ENCODE measurements at regions not wholly inside any gene's neighbourhood (a gene's known extent, or its start where the extent isn't known, plus 50 kb on each side); places are given as distances from the start of the nearest gene placed in this dataset.
"Not testable (repeated sequence)": the region's sequence is repeated elsewhere in the genome, so short reads cannot be mapped to it uniquely, and the experiment has no call there.

DNA sequence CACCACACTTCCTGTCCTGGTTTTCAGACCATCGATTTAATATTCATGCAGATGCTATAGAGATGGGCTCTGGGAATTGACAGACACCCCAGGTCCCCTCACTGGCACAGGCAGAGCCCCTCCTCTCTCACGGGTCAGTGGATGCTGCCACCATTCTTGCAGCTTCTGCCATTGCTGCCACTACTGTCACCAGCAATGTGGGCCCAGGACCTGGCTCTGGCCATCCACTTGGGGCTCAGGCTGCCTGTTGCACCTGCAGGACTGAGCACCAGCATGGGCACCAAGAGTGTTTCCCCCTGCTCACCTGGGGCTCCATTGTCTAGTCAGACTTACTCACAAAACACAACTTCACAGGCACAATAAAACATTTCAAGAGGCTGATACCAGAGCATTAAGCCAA is 479.0 kb upstream of the ZNF608 start:
- ATAC-seq (replicated peaks), result no peak
- Mint-ChIP-seq H3K27me3 (no peaks in the 10 kb centered on the region), H3K27ac (no peak overlapping the region), H3K4me3 (no peak overlapping the region), H3K4me1 (no peaks in the 10 kb centered on the region), H3K36me3 (ENCODE audit: low read depth) (no peaks in the 10 kb centered on the region), H3K9me3 (peaks cover 3% of the 10 kb centered on the region)

GRCh38 chr5:125226825-125227224 is 480.4 kb upstream of the ZNF608 start:
- Mint-ChIP-seq H3K9me3 (peaks cover 3% of the 10 kb centered on the region), H3K4me3 (no peak overlapping the region), H3K27ac (no peak overlapping the region), H3K4me1 (no peaks in the 10 kb centered on the region), H3K27me3 (no peaks in the 10 kb centered on the region), H3K36me3 (ENCODE audit: low read depth) (no peaks in the 10 kb centered on the region)
- ATAC-seq (replicated peaks), result no peak

- no peak for ATAC-seq (replicated peaks)
- no peaks in the 10 kb centered on the region for H3K36me3 Mint-ChIP-seq (ENCODE audit: low read depth)
Observed at GRCh38 chr5:125227333-125228095, 481.1 kb upstream of the ZNF608 start.

GRCh38 chr5:125228363-125229070 is 482.1 kb upstream of the ZNF608 start:
- H3K4me3 Mint-ChIP-seq, result no peak overlapping the region
- no peaks in the 10 kb centered on the region for H3K4me1 Mint-ChIP-seq
- peaks cover 7% of the 10 kb centered on the region for H3K9me3 Mint-ChIP-seq
- no peak for ATAC-seq (replicated peaks)
- H3K27ac Mint-ChIP-seq, result no peak overlapping the region
- H3K36me3 Mint-ChIP-seq (ENCODE audit: low read depth), result no peaks in the 10 kb centered on the region
- H3K27me3 Mint-ChIP-seq, result no peaks in the 10 kb centered on the region

More at GRCh38 chr5:125227333-125228095, 481.1 kb upstream of the ZNF608 start:
- H3K4me3 Mint-ChIP-seq, result no peak overlapping the region
- H3K27me3 Mint-ChIP-seq, result no peaks in the 10 kb centered on the region
- H3K9me3 Mint-ChIP-seq, result peaks cover 3% of the 10 kb centered on the region
- no peaks in the 10 kb centered on the region for H3K4me1 Mint-ChIP-seq
- no peak overlapping the region for H3K27ac Mint-ChIP-seq

DNA sequence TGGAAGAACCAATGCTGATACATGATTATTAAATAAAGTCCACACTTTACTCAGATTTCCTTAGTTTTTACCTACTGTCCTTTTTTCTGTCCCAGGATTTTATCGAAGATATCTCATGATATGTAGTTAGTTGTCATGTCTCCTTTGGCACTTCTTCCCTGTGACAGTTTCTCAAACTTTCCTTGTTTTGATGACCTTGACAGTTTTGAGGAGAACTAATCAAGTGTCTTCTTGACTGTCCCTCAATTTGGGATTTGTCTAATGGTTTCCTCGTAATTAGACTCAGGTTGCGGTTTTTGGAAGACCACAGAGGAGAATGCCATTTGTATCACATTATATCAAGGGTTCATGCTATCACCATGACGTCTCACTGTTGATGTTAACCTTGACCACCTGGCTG is 483.1 kb upstream of the ZNF608 start:
- ATAC-seq (replicated peaks), result no peak
- H3K36me3 Mint-ChIP-seq (ENCODE audit: low read depth), result no peaks in the 10 kb centered on the region
- H3K27ac Mint-ChIP-seq, result no peak overlapping the region
- peaks cover 7% of the 10 kb centered on the region for H3K9me3 Mint-ChIP-seq
- H3K27me3 Mint-ChIP-seq, result no peaks in the 10 kb centered on the region
- no peaks in the 10 kb centered on the region for H3K4me1 Mint-ChIP-seq
- H3K4me3 Mint-ChIP-seq, result no peak overlapping the region

GRCh38 chr5:125232779-125233230 is 486.4 kb upstream of the ZNF608 start:
- no peak overlapping the region for H3K27ac Mint-ChIP-seq
- ATAC-seq (replicated peaks), result no peak
- peaks cover 4% of the 10 kb centered on the region for H3K9me3 Mint-ChIP-seq
- no peak overlapping the region for H3K4me3 Mint-ChIP-seq
- no peaks in the 10 kb centered on the region for H3K36me3 Mint-ChIP-seq (ENCODE audit: low read depth)
- H3K4me1 Mint-ChIP-seq, result no peaks in the 10 kb centered on the region
- no peaks in the 10 kb centered on the region for H3K27me3 Mint-ChIP-seq

DNA sequence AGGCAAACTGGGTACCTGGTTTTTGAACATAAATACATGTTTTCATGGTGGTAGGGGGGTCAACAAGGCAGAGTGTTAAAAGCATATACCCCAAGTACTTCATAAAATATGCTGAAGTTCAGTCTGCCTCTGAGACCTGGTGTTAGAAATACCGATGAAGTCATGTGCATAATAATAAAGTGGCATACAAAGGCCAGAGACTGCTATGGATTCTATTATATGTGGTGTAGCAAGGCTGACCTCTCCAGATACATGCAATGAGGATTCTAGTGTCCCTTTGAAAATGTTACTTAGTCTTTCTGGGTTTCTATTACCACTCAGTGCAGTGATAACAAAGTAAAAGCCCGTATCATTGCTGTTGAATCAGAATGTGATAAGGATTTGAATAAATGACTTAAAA is 487.5 kb upstream of the ZNF608 start:
- Mint-ChIP-seq H3K4me1 (no peaks in the 10 kb centered on the region), H3K9me3 (peaks cover 4% of the 10 kb centered on the region), H3K27me3 (no peaks in the 10 kb centered on the region), H3K36me3 (ENCODE audit: low read depth) (no peaks in the 10 kb centered on the region), H3K4me3 (no peak overlapping the region), H3K27ac (no peak overlapping the region)
- no peak for ATAC-seq (replicated peaks)

DNA sequence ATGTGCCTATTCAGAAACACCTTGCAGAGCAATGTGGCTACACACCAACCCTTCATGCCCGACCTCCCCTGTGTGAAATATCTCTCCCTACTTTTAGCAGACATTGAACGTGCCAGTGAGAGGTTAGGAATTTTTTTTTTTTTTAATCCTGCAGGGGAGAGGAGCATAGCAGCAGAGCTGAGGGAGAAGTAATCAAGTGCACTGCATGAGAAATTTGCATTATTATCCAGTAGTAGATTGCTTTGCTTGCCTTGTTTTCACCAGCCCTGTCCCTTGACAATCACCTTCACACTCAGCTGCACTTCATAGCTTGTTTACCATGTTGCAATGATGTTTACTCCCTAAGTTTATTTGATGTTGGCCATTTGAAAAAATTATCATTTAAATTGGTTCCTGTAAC is 489.6 kb upstream of the ZNF608 start:
- Mint-ChIP-seq H3K9me3 (peaks cover 4% of the 10 kb centered on the region), H3K27ac (no peak overlapping the region), H3K27me3 (no peaks in the 10 kb centered on the region), H3K4me3 (no peak overlapping the region), H3K4me1 (no peaks in the 10 kb centered on the region), H3K36me3 (ENCODE audit: low read depth) (no peaks in the 10 kb centered on the region)
- no peak for ATAC-seq (replicated peaks)

DNA sequence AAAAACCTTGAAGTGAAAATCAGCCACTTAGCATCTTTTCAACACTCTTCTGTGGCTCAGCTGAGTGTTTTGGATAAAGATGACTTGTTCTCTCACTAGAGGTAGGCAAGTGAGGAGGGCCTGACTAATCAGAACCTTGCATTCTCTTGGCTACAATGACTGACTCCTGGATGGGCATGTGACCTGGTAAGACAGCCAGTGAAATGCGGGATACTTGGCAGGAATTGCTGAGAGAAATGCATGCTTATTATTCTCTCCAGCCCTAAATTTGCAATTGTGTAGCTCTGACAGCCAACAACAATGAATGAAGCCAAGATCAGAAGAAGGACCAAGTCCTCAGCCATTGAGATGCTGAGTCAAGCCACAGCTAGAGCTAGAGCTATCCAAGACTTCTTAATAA is 490.5 kb upstream of the ZNF608 start:
- no peak overlapping the region for H3K27ac Mint-ChIP-seq
- ATAC-seq (replicated peaks), result no peak
- H3K27me3 Mint-ChIP-seq, result no peaks in the 10 kb centered on the region
- no peak overlapping the region for H3K4me3 Mint-ChIP-seq
- H3K9me3 Mint-ChIP-seq, result peaks cover 4% of the 10 kb centered on the region
- H3K4me1 Mint-ChIP-seq, result no peaks in the 10 kb centered on the region
- no peaks in the 10 kb centered on the region for H3K36me3 Mint-ChIP-seq (ENCODE audit: low read depth)

- Mint-ChIP-seq H3K27ac (no peak overlapping the region), H3K9me3 (peaks cover 17% of the 10 kb centered on the region), H3K27me3 (no peaks in the 10 kb centered on the region), H3K4me1 (no peaks in the 10 kb centered on the region), H3K4me3 (no peak overlapping the region), H3K36me3 (ENCODE audit: low read depth) (no peaks in the 10 kb centered on the region)
- ATAC-seq (replicated peaks), result no peak
Observed at GRCh38 chr5:125244531-125244930, 498.1 kb upstream of the ZNF608 start.

- no peaks in the 10 kb centered on the region for H3K4me1 Mint-ChIP-seq
- no peak overlapping the region for H3K4me3 Mint-ChIP-seq
- H3K27ac Mint-ChIP-seq, result no peak overlapping the region
- H3K36me3 Mint-ChIP-seq (ENCODE audit: low read depth), result no peaks in the 10 kb centered on the region
- no peaks in the 10 kb centered on the region for H3K27me3 Mint-ChIP-seq
- peaks cover 17% of the 10 kb centered on the region for H3K9me3 Mint-ChIP-seq
- no peak for ATAC-seq (replicated peaks)
Observed at GRCh38 chr5:125245216-125245615, 498.8 kb upstream of the ZNF608 start.

GRCh38 chr5:125249400-125249799 is 503.0 kb upstream of the ZNF608 start:
- ATAC-seq (replicated peaks), result no peak
- H3K27ac Mint-ChIP-seq, result no peak overlapping the region
- peaks cover 16% of the 10 kb centered on the region for H3K9me3 Mint-ChIP-seq
- H3K4me1 Mint-ChIP-seq, result no peaks in the 10 kb centered on the region
- no peaks in the 10 kb centered on the region for H3K36me3 Mint-ChIP-seq (ENCODE audit: low read depth)
- no peak overlapping the region for H3K4me3 Mint-ChIP-seq
- H3K27me3 Mint-ChIP-seq, result no peaks in the 10 kb centered on the region

DNA sequence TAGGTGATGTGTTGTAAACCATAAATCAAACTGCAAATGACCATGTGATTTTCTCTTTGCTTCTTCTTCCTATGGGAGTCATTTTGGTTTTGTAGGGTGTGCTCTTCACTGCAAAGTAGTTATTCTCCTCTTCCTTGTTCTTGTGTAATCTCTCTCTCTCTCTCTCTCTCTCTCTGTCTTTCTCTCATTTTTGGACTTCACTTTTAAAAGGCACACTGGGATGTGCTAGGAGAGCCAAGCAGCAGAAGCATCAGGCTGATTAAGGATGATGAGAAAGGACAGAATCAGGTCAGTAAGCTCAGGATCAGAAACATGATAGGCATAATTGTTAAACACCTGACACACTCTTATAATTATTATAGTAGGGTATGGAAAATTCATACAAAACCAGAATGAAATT is 505.3 kb upstream of the ZNF608 start:
- ATAC-seq (replicated peaks), result no peak
- no peak overlapping the region for H3K27ac Mint-ChIP-seq
- H3K27me3 Mint-ChIP-seq, result no peaks in the 10 kb centered on the region
- H3K4me3 Mint-ChIP-seq, result no peak overlapping the region
- H3K4me1 Mint-ChIP-seq, result no peaks in the 10 kb centered on the region
- H3K9me3 Mint-ChIP-seq, result peaks cover 20% of the 10 kb centered on the region
- H3K36me3 Mint-ChIP-seq (ENCODE audit: low read depth), result no peaks in the 10 kb centered on the region

DNA sequence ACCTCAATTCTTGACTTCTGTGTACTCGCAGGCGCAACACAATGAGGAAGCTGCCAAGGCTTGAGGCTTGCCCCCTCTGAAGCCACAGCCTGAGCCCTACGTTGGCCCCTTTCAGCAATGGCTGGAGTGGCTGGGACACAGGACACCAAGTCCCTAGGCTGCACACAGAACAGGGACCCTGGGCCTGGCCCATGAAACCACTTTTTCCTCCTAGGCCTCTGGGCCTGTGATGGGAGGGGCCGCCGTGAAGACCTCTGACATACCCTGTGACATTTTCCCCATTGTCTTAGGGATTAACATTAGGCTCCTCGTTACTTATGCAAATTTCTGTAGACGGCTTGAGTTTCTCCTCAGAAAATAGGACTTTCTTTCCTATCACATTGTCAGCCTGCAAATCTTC is 507.2 kb upstream of the ZNF608 start:
- H3K27ac Mint-ChIP-seq; H3K4me3 Mint-ChIP-seq; ATAC-seq (replicated peaks); H3K27me3 Mint-ChIP-seq; H3K36me3 Mint-ChIP-seq (ENCODE audit: low read depth); H3K4me1 Mint-ChIP-seq: not testable (repeated sequence)
- peaks cover 14% of the 10 kb centered on the region for H3K9me3 Mint-ChIP-seq

- no peak for ATAC-seq (replicated peaks)
- H3K4me3 Mint-ChIP-seq, result no peak overlapping the region
- H3K27ac Mint-ChIP-seq, result no peak overlapping the region
- H3K27me3 Mint-ChIP-seq, result no peaks in the 10 kb centered on the region
- H3K4me1 Mint-ChIP-seq, result no peaks in the 10 kb centered on the region
- peaks cover 14% of the 10 kb centered on the region for H3K9me3 Mint-ChIP-seq
- H3K36me3 Mint-ChIP-seq (ENCODE audit: low read depth), result no peaks in the 10 kb centered on the region
Observed at GRCh38 chr5:125254267-125254666, 507.8 kb upstream of the ZNF608 start.

Measured in activated T-helper 17 cell treated with anti-CD3 and anti-CD28 coated beads, Interleukin-2, amount 50 U/mL, for 72 hours (primary cell).